ENCODE measurements at regions not wholly inside any gene's neighbourhood (a gene's known extent, or its start where the extent isn't known, plus 50 kb on each side); places are given as distances from the start of the nearest gene placed in this dataset.

GRCh38 chr15:96088650-96089049 is 241.8 kb upstream of the NR2F2 start:
- Histone ChIP-seq H3K4me1 (ENCODE audit: low read length) (no peaks in the 10 kb centered on the region), H3K4me2 (ENCODE audit: low read length) (no peak overlapping the region), H3K9ac (ENCODE audit: low read length) (no peak overlapping the region), H3K36me3 (replicated peaks; ENCODE audit: low read depth, low read length) (no peaks in the 10 kb centered on the region), H3K9me3 (ENCODE audit: insufficient read depth, low read length) (no peaks in the 10 kb centered on the region), H3K27me3 (ENCODE audit: low read depth, low read length) (no peaks in the 10 kb centered on the region; the same call in 1 of the 2 replicates), H3K79me2 (ENCODE audit: low read length) (no peaks in the 10 kb centered on the region), H2AFZ (ENCODE audit: low read depth, low read length) (no peak overlapping the region), H3K27ac (ENCODE audit: low read length) (no peak overlapping the region), H4K20me1 (ENCODE audit: insufficient read depth, low read length) (no peaks in the 10 kb centered on the region), H3K4me3 (ENCODE audit: low read length) (no peak overlapping the region)
- TF ChIP-seq EZH2phosphoT487 (IDR thresholded peaks at IDR 0.05; ENCODE audit: low read depth) (no peak), CTCF (IDR thresholded peaks at IDR 0.05; ENCODE audit: low read depth, low read length) (no peak)

GRCh38 chr15:96089405-96090058 is 241.0 kb upstream of the NR2F2 start:
- no peaks in the 10 kb centered on the region for H3K4me1 ChIP-seq (ENCODE audit: low read length)
- H3K79me2 ChIP-seq (ENCODE audit: low read length), result no peaks in the 10 kb centered on the region
- no peaks in the 10 kb centered on the region for H3K36me3 ChIP-seq (replicated peaks; ENCODE audit: low read depth, low read length)
- TF ChIP-seq CTCF (IDR thresholded peaks at IDR 0.05; ENCODE audit: low read depth, low read length), result no peak
- no peak for TF ChIP-seq EZH2phosphoT487 (IDR thresholded peaks at IDR 0.05; ENCODE audit: low read depth)
- no peak overlapping the region for H3K27ac ChIP-seq (ENCODE audit: low read length)
- H3K27me3 ChIP-seq (ENCODE audit: low read depth, low read length), result no peaks in the 10 kb centered on the region; the same call in 1 of the 2 replicates
- H3K9me3 ChIP-seq (ENCODE audit: insufficient read depth, low read length), result no peaks in the 10 kb centered on the region
- H4K20me1 ChIP-seq (ENCODE audit: insufficient read depth, low read length), result no peaks in the 10 kb centered on the region
- H3K9ac ChIP-seq (ENCODE audit: low read length), result no peak overlapping the region
- H2AFZ ChIP-seq (ENCODE audit: low read depth, low read length), result no peak overlapping the region
- no peak overlapping the region for H3K4me3 ChIP-seq (ENCODE audit: low read length)
- H3K4me2 ChIP-seq (ENCODE audit: low read length), result no peak overlapping the region

- TF ChIP-seq EZH2phosphoT487 (IDR thresholded peaks at IDR 0.05; ENCODE audit: low read depth), result no peak
- no peak for TF ChIP-seq CTCF (IDR thresholded peaks at IDR 0.05; ENCODE audit: low read depth, low read length)
- Histone ChIP-seq H3K9ac (ENCODE audit: low read length) (no peak overlapping the region), H3K4me2 (ENCODE audit: low read length) (no peak overlapping the region), H3K27me3 (ENCODE audit: low read depth, low read length) (no peaks in the 10 kb centered on the region; the same call in 1 of the 2 replicates), H2AFZ (ENCODE audit: low read depth, low read length) (no peak overlapping the region), H3K4me3 (ENCODE audit: low read length) (no peak overlapping the region), H4K20me1 (ENCODE audit: insufficient read depth, low read length) (no peaks in the 10 kb centered on the region), H3K9me3 (ENCODE audit: insufficient read depth, low read length) (no peaks in the 10 kb centered on the region), H3K27ac (ENCODE audit: low read length) (no peak overlapping the region), H3K36me3 (replicated peaks; ENCODE audit: low read depth, low read length) (no peaks in the 10 kb centered on the region), H3K79me2 (ENCODE audit: low read length) (no peaks in the 10 kb centered on the region), H3K4me1 (ENCODE audit: low read length) (no peaks in the 10 kb centered on the region)
Measured at GRCh38 chr15:96092186-96092585, 238.3 kb upstream of the NR2F2 start.

- Histone ChIP-seq H4K20me1 (ENCODE audit: insufficient read depth, low read length) (no peaks in the 10 kb centered on the region), H3K9me3 (ENCODE audit: insufficient read depth, low read length) (no peaks in the 10 kb centered on the region), H3K79me2 (ENCODE audit: low read length) (no peaks in the 10 kb centered on the region)
Measured at GRCh38 chr15:96093063-96093462, 237.4 kb upstream of the NR2F2 start.

More at GRCh38 chr15:96093063-96093462, 237.4 kb upstream of the NR2F2 start:
- Histone ChIP-seq H3K9ac (ENCODE audit: low read length) (no peak overlapping the region), H2AFZ (ENCODE audit: low read depth, low read length) (no peak overlapping the region), H3K27me3 (ENCODE audit: low read depth, low read length) (no peaks in the 10 kb centered on the region; the same call in 1 of the 2 replicates), H3K4me2 (ENCODE audit: low read length) (no peak overlapping the region), H3K36me3 (replicated peaks; ENCODE audit: low read depth, low read length) (no peaks in the 10 kb centered on the region), H3K27ac (ENCODE audit: low read length) (no peak overlapping the region), H3K4me3 (ENCODE audit: low read length) (no peak overlapping the region), H3K4me1 (ENCODE audit: low read length) (no peaks in the 10 kb centered on the region)
- TF ChIP-seq EZH2phosphoT487 (IDR thresholded peaks at IDR 0.05; ENCODE audit: low read depth), result no peak
- TF ChIP-seq CTCF (IDR thresholded peaks at IDR 0.05; ENCODE audit: low read depth, low read length), result no peak

Measured in OCI-LY3 (cell line).